Mucosa of descending colon (tissue), 3 donors: ENCODE measurements at regions not wholly inside any gene's neighbourhood (a gene's known extent, or its start where the extent isn't known, plus 50 kb on each side); places are given as distances from the start of the nearest gene placed in this dataset.

Experiments used
- ATAC-seq: fragments of 200-7000 bp; cut with Tn5 transposase; one replicate; pipeline ENCODE4 v1.9.1; 2020; ENCODE audit warnings: mild to moderate bottlenecking, moderate library complexity
- DNase-seq, 3 donors: peaks; one replicate each; pipeline ENCODE4 v3.0.0-alpha.2; 2020
- H3K36me3 ChIP-seq: fragments of 200-600 bp; one replicate; pipeline ENCODE4 v1.8.0; 2021; ENCODE audit warnings: low read depth, mild to moderate bottlenecking
- H3K4me1 ChIP-seq: fragments of 200-600 bp; one replicate; pipeline ENCODE4 v1.8.0; 2021; ENCODE audit warnings: low read depth, mild to moderate bottlenecking
- H3K4me3 ChIP-seq: fragments of 200-600 bp; one replicate; pipeline ENCODE4 v1.8.0; 2021; ENCODE audit warnings: mild to moderate bottlenecking
- H3K9me3 ChIP-seq: fragments of 200-600 bp; one replicate; pipeline ENCODE4 v1.8.0; 2021; ENCODE audit warnings: mild to moderate bottlenecking
- intact Hi-C, 2 donors: fragments of 100-400 bp; cut with DNase I in 1 of 2; cut with micrococcal nuclease in 1 of 2; formaldehyde crosslinking; loops; one replicate each; pipeline versions ENCODE4 v1.11.0 to v1.11.1; 2022; cut with DNase I, micrococcal nuclease
- TF ChIP-seq, protein P1 (sequence below): fragments of 200-600 bp; IDR thresholded peaks from one replicate; pipeline ENCODE4 v1.8.0; 2022; ENCODE audit warnings: antibody characterized with exemption, mild to moderate bottlenecking
- donor health status: DM: no; HTN: no; CAD: no; lungs with moderate emphysema.
- donor health status: DM: no; HTN: no; CAD: no.
- donor health status: DM: no; HTN: yes; CAD: no.

DNA sequence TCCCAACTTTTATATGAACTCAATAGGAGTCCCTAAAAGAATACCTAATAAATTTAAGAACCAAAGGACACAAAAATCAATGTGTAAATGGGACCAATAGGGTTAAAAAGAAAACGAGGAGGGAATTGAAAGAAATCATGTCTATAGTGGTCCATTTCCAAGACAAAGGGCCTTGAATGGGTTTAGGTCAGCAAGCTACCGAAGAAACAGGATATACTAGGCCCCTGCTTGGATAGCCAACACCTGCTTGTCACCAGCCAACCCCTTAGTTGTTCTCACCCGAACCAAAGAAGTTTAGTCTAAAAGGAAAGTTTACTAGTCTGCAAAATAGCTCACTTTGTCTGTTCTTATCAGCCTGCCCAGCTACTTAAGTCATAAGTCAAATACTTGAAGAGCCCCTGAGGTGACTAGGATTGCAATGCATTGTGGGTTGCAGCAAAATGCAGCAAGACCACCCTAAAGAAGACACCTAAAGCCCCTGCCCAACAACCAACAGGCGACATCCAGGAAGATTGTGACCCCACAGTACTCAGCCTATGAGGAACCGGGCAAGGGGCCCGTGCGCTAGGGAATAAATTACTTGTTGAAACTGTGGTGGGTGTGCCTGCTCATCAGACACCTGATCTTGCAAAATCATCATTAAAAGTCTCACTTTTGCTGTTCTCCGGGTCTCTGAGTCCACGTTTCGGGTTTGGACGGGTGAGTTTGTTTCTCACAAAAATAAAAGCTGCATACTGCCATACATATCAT, 183.9 kb upstream of the PPP1R26 start:
- H3K36me3 ChIP-seq: no peaks in the 10 kb centered on the region
- no peak for ATAC-seq
- TF ChIP-seq, protein P1, sequence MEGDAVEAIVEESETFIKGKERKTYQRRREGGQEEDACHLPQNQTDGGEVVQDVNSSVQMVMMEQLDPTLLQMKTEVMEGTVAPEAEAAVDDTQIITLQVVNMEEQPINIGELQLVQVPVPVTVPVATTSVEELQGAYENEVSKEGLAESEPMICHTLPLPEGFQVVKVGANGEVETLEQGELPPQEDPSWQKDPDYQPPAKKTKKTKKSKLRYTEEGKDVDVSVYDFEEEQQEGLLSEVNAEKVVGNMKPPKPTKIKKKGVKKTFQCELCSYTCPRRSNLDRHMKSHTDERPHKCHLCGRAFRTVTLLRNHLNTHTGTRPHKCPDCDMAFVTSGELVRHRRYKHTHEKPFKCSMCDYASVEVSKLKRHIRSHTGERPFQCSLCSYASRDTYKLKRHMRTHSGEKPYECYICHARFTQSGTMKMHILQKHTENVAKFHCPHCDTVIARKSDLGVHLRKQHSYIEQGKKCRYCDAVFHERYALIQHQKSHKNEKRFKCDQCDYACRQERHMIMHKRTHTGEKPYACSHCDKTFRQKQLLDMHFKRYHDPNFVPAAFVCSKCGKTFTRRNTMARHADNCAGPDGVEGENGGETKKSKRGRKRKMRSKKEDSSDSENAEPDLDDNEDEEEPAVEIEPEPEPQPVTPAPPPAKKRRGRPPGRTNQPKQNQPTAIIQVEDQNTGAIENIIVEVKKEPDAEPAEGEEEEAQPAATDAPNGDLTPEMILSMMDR: no peak
- H3K9me3 ChIP-seq: no peaks in the 10 kb centered on the region
- intact Hi-C loops: no loop called here
- H3K4me1 ChIP-seq: no peaks in the 10 kb centered on the region
- H3K4me3 ChIP-seq: no peak overlapping the region
- DNase-seq: no peak

GRCh38 chr9:135296735-135297455, 182.7 kb upstream of the PPP1R26 start:
- DNase-seq (no peak), ATAC-seq (no peak)
- Histone ChIP-seq H3K4me1 (no peaks in the 10 kb centered on the region), H3K9me3 (no peaks in the 10 kb centered on the region), H3K36me3 (no peaks in the 10 kb centered on the region), H3K4me3 (no peak overlapping the region)
- TF ChIP-seq, protein P1: no peak
- intact Hi-C loops: no loop called here

- DNase-seq: no peak
- no peak overlapping the region for H3K4me3 ChIP-seq
- ATAC-seq: no peak
- intact Hi-C loops: no loop called here
- H3K36me3 ChIP-seq: no peaks in the 10 kb centered on the region
- TF ChIP-seq, protein P1: no peak
- no peaks in the 10 kb centered on the region for H3K9me3 ChIP-seq
- H3K4me1 ChIP-seq: no peaks in the 10 kb centered on the region
Measured at GRCh38 chr9:135297456-135298075, 182.0 kb upstream of the PPP1R26 start.

DNA sequence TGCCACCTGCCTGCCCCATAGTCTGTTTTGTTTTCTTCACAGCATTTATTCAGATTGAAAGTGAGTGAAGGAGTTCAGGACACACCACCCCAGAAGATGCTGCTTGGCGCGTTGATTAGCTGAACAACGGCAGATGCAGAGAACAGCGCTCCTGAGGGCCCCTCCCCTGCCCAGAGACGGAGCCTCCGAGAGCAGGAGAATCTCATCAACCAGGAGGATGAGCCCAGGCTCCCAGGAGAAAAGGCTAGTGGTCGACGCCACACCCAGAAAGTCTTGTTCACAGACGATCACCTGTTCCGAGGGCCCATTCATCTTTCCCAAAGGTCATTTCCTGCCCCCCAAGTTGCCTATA, 180.4 kb upstream of the PPP1R26 start:
- H3K4me1 ChIP-seq: no peaks in the 10 kb centered on the region
- DNase-seq (no peak), ATAC-seq (no peak)
- H3K9me3 ChIP-seq: no peaks in the 10 kb centered on the region
- TF ChIP-seq, protein P1: no peak
- no peak overlapping the region for H3K4me3 ChIP-seq
- no peaks in the 10 kb centered on the region for H3K36me3 ChIP-seq
- intact Hi-C loops: no loop called here

GRCh38 chr9:135299651-135300345, 179.8 kb upstream of the PPP1R26 start:
- H3K36me3 ChIP-seq: no peaks in the 10 kb centered on the region
- DNase-seq (no peak), ATAC-seq (no peak)
- no peaks in the 10 kb centered on the region for H3K9me3 ChIP-seq
- intact Hi-C loops: no loop called here
- H3K4me1 ChIP-seq: no peaks in the 10 kb centered on the region
- no peak overlapping the region for H3K4me3 ChIP-seq
- TF ChIP-seq, protein P1: no peak
